ENCODE measurements at regions not wholly inside any gene's neighbourhood (a gene's known extent, or its start where the extent isn't known, plus 50 kb on each side); places are given as distances from the start of the nearest gene placed in this dataset.

DNA sequence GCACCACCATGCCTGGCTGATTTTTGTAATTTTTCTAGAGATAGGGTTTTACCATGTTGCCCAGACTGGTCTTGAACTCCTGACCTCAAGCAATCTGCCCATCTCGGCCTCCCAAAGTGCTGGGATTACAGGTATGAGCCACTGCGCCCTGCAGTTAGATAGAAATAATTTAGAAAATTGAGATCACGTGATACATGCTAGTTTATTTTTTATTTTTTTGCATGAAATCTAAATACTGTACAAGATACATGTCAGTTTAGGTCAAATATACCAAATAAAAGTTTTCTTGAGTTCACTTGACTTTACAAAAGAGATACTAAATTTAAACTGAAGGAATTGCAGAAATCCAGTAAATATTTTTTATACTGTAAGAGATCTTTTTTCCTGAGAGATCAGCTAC lies 304.2 kb downstream of the YTHDC2 start:
- TF ChIP-seq SMARCB1 (IDR thresholded peaks at IDR 0.05; ENCODE audit: insufficient read length, low read depth) (no peak), SPI1 (IDR thresholded peaks at IDR 0.05; ENCODE audit: borderline replicate concordance, low read depth, low read length) (no peak), EZH2 (IDR thresholded peaks at IDR 0.05; ENCODE audit: borderline replicate concordance, low read depth, low read length) (no peak), SIN3A (IDR thresholded peaks at IDR 0.05; ENCODE audit: borderline replicate concordance in 2 of 2, control insufficient read depth in 1 of 2, low read depth in 2 of 2, low read length in 2 of 2) (no peak), ZNF274 (IDR thresholded peaks at IDR 0.05; ENCODE audit: borderline replicate concordance, low read depth, low read length) (no peak)
- TF ChIP-seq, protein P1, sequence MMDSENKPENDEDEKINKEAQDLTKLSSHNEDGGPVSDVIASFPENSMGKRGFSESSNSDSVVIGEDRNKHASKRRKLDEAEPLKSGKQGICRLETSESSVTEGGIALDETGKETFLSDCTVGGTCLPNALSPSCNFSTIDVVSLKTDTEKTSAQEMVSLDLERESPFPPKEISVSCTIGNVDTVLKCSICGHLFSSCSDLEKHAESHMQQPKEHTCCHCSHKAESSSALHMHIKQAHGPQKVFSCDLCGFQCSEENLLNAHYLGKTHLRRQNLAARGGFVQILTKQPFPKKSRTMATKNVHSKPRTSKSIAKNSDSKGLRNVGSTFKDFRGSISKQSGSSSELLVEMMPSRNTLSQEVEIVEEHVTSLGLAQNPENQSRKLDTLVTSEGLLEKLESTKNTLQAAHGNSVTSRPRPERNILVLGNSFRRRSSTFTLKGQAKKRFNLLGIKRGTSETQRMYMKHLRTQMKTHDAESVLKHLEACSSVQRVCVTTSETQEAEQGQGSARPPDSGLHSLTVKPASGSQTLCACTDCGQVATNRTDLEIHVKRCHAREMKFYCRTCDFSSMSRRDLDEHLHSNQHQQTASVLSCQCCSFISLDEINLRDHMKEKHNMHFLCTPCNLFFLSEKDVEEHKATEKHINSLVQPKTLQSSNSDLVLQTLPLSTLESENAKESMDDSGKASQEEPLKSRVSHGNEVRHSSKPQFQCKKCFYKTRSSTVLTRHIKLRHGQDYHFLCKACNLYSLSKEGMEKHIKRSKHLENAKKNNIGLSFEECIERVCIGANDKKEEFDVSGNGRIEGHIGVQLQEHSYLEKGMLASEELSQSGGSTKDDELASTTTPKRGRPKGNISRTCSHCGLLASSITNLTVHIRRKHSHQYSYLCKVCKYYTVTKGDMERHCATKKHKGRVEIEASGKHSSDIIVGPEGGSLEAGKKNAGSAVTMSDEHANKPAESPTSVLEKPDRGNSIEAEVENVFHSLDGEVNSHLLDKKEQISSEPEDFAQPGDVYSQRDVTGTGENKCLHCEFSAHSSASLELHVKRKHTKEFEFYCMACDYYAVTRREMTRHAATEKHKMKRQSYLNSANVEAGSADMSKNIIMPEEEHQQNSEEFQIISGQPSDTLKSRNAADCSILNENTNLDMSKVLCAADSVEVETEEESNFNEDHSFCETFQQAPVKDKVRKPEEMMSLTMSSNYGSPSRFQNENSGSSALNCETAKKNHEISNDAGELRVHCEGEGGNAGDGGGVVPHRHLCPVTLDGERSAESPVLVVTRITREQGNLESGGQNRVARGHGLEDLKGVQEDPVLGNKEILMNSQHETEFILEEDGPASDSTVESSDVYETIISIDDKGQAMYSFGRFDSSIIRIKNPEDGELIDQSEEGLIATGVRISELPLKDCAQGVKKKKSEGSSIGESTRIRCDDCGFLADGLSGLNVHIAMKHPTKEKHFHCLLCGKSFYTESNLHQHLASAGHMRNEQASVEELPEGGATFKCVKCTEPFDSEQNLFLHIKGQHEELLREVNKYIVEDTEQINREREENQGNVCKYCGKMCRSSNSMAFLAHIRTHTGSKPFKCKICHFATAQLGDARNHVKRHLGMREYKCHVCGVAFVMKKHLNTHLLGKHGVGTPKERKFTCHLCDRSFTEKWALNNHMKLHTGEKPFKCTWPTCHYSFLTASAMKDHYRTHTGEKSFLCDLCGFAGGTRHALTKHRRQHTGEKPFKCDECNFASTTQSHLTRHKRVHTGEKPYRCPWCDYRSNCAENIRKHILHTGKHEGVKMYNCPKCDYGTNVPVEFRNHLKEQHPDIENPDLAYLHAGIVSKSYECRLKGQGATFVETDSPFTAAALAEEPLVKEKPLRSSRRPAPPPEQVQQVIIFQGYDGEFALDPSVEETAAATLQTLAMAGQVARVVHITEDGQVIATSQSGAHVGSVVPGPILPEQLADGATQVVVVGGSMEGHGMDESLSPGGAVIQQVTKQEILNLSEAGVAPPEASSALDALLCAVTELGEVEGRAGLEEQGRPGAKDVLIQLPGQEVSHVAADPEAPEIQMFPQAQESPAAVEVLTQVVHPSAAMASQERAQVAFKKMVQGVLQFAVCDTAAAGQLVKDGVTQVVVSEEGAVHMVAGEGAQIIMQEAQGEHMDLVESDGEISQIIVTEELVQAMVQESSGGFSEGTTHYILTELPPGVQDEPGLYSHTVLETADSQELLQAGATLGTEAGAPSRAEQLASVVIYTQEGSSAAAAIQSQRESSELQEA (IDR thresholded peaks at IDR 0.05; ENCODE audit: low read depth) = no peak
- TF ChIP-seq, protein P2, sequence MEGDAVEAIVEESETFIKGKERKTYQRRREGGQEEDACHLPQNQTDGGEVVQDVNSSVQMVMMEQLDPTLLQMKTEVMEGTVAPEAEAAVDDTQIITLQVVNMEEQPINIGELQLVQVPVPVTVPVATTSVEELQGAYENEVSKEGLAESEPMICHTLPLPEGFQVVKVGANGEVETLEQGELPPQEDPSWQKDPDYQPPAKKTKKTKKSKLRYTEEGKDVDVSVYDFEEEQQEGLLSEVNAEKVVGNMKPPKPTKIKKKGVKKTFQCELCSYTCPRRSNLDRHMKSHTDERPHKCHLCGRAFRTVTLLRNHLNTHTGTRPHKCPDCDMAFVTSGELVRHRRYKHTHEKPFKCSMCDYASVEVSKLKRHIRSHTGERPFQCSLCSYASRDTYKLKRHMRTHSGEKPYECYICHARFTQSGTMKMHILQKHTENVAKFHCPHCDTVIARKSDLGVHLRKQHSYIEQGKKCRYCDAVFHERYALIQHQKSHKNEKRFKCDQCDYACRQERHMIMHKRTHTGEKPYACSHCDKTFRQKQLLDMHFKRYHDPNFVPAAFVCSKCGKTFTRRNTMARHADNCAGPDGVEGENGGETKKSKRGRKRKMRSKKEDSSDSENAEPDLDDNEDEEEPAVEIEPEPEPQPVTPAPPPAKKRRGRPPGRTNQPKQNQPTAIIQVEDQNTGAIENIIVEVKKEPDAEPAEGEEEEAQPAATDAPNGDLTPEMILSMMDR (IDR thresholded peaks at IDR 0.05 in 2 of 3, conservative IDR thresholded peaks at IDR 0.05 in 1 of 3; ENCODE audit: insufficient read depth in 2 of 3, low read depth in 1 of 3, low read length in 3 of 3) = no peak
